Ovary (tissue), 7 donors: ENCODE measurements at regions not wholly inside any gene's neighbourhood (a gene's known extent, or its start where the extent isn't known, plus 50 kb on each side); places are given as distances from the start of the nearest gene placed in this dataset.

Experiments
- DNase-seq, 5 donors: peaks; one replicate each; pipeline ENCODE4 v3.0.0-alpha.2; 2019 to 2020
- H3K27ac ChIP-seq, 2 donors: fragments of 200-600 bp; one replicate each; pipeline versions ENCODE4 v1.5.1 to v1.8.0; 2019 to 2022
- H3K27me3 ChIP-seq: fragments of 200-600 bp; one replicate; pipeline ENCODE4 v1.8.0; 2022
- H3K36me3 ChIP-seq: fragments of 200-600 bp; sonication (generic); one replicate; pipeline ENCODE4 v1.5.1; 2019
- H3K4me1 ChIP-seq: one replicate; pipeline ENCODE4 v1.8.1; 2013; ENCODE audit warnings: mild to moderate bottlenecking, moderate library complexity; ENCODE audit not compliant: insufficient read depth
- H3K4me3 ChIP-seq: fragments of 200-600 bp; sonication (generic); one replicate; pipeline ENCODE4 v1.5.1; 2017
- H3K9me3 ChIP-seq, 2 donors: fragments of 200-600 bp in 1 of 2; sonication (generic) in 1 of 2; one replicate each; pipeline versions ENCODE4 v1.5.1 to v1.8.1; 2013 to 2019; ENCODE audit warnings: mild to moderate bottlenecking in 1 of 2, moderate library complexity in 1 of 2
- CTCF ChIP-seq, 3 donors: fragments of 450-650 bp in 2 of 3; fragments of 200-600 bp in 1 of 3; IDR thresholded peaks; one replicate each; pipeline versions ENCODE4 v1.5.1 to v1.8.0; 2016 to 2022; ENCODE audit warnings: antibody characterized with exemption in 3 of 3, mild to moderate bottlenecking in 1 of 3
- EP300 ChIP-seq: sonication (generic); formaldehyde crosslinking; IDR thresholded peaks from one replicate; pipeline ENCODE4 v1.6.1; 2017; ENCODE audit warnings: antibody characterized with exemption
- POLR2A ChIP-seq: fragments of 450-650 bp; IDR thresholded peaks from one replicate; pipeline ENCODE4 v1.6.1; 2017; ENCODE audit warnings: antibody characterized with exemption, mild to moderate bottlenecking, moderate library complexity
- WGBS, 3 donors: extraction: QIAGEN DNeasy Blood & Tissue Kit in 1 of 3; methylation state at CpG; one replicate each; pipeline versions ENCODE4 v1.1.5 to v1.1.7; 2013 to 2017; 5-methylcytosine and 5-hydroxymethylcytosine counted together
- intact Hi-C, 4 donors: fragments of 100-400 bp; cut with DNase I; formaldehyde crosslinking; loops; one replicate each; pipeline versions ENCODE4 v1.11.0 to v1.15.1; 2022 to 2023
- donor health status: DM: no; HTN: no; CAD: no; lungs with moderate emphysema.
- donor health status: DM: no; HTN: no; CAD: no.
- donor health status: Bipolar disorder and iron deficiency.
- donor health status: DM: no; HTN: no; CAD: no.
- donor health status: DM: yes; HTN: yes; CAD: no.

GRCh38 chr6:137645850-137646249 is 151.7 kb upstream of the OLIG3 start:
- intact Hi-C loops, result loop anchor here in 1 of 4 donors (10.0 kb wide), 2 partner anchors 351 to 551 kb away; no protein-coding TSS in a partner anchor
- WGBS, 3 donors, result 92 to 94% (median 92%) methylated on average over 13 of the region's 13 CpGs

GRCh38 chr6:137646484-137646883 is 152.3 kb upstream of the OLIG3 start:
- Histone ChIP-seq H3K27me3 (no peaks in the 10 kb centered on the region), H3K27ac (no peak overlapping the region), H3K4me1 (peaks cover 5% of the 10 kb centered on the region), H3K4me3 (no peak overlapping the region), H3K36me3 (no peaks in the 10 kb centered on the region), H3K9me3 (no peaks in the 10 kb centered on the region)
- no peak for DNase-seq
- intact Hi-C loops, result loop anchor here in 1 of 4 donors (10.0 kb wide), 2 partner anchors 352 to 552 kb away; no protein-coding TSS in a partner anchor
- 0% methylated on average over 1 of the region's 1 CpG for WGBS, 3 donors
- TF ChIP-seq CTCF (IDR thresholded peaks at IDR 0.05) (no peak), EP300 (no peak), POLR2A (no peak)

More at GRCh38 chr6:137645850-137646249, 151.7 kb upstream of the OLIG3 start:
- H3K4me3 ChIP-seq, result no peak overlapping the region
- no peak for DNase-seq
- H3K9me3 ChIP-seq, result no peaks in the 10 kb centered on the region
- H3K36me3 ChIP-seq, result no peaks in the 10 kb centered on the region
- peaks cover 5% of the 10 kb centered on the region for H3K4me1 ChIP-seq
- no peak overlapping the region for H3K27ac ChIP-seq
- no peaks in the 10 kb centered on the region for H3K27me3 ChIP-seq
- TF ChIP-seq CTCF (IDR thresholded peaks at IDR 0.05) (no peak), POLR2A (no peak), EP300 (no peak)

- H3K27me3 ChIP-seq, result no peaks in the 10 kb centered on the region
- 76 to 81% (median 78%) methylated on average over 5 of the region's 5 CpGs for WGBS, 3 donors
- H3K36me3 ChIP-seq, result no peaks in the 10 kb centered on the region
- TF ChIP-seq POLR2A, result no peak
- no peak for TF ChIP-seq EP300
- TF ChIP-seq CTCF (IDR thresholded peaks at IDR 0.05), result no peak
- intact Hi-C loops, result loop anchor here in 1 of 4 donors (10.0 kb wide), 2 partner anchors 353 to 553 kb away; no protein-coding TSS in a partner anchor
- no peak overlapping the region for H3K4me3 ChIP-seq
- H3K27ac ChIP-seq, result no peak overlapping the region
- no peaks in the 10 kb centered on the region for H3K9me3 ChIP-seq
- DNase-seq, result no peak
- H3K4me1 ChIP-seq, result peaks cover 5% of the 10 kb centered on the region
Observed at GRCh38 chr6:137647762-137648447, 153.7 kb upstream of the OLIG3 start.

GRCh38 chr6:137650720-137651119 is 156.5 kb upstream of the OLIG3 start:
- TF ChIP-seq POLR2A (no peak), EP300 (no peak), CTCF (IDR thresholded peaks at IDR 0.05) (no peak)
- intact Hi-C loops, result no loop called here

More at GRCh38 chr6:137650720-137651119, 156.5 kb upstream of the OLIG3 start:
- H3K27me3 ChIP-seq, result no peaks in the 10 kb centered on the region
- H3K4me1 ChIP-seq, result peaks cover 5% of the 10 kb centered on the region
- H3K27ac ChIP-seq, result no peak overlapping the region
- no peak for DNase-seq
- H3K9me3 ChIP-seq, result peaks cover 0 to 3% of the 10 kb centered on the region in 2 donors
- H3K4me3 ChIP-seq, result no peak overlapping the region
- H3K36me3 ChIP-seq, result no peaks in the 10 kb centered on the region
